Endometrium (tissue), 2 donors: ENCODE measurements at regions not wholly inside any gene's neighbourhood (a gene's known extent, or its start where the extent isn't known, plus 50 kb on each side); places are given as distances from the start of the nearest gene placed in this dataset.
A peak's percentile ranks its signal among the peaks of the same experiment; 100 is the strongest.

Experiments
- FAIRE-seq: peaks from 2 replicates; lab custom pipeline; 2012; peaks lifted over from hg19 to GRCh38; lab: Jason Lieb, UNC
- donor health status: control.
- donor health status: control.

DNA sequence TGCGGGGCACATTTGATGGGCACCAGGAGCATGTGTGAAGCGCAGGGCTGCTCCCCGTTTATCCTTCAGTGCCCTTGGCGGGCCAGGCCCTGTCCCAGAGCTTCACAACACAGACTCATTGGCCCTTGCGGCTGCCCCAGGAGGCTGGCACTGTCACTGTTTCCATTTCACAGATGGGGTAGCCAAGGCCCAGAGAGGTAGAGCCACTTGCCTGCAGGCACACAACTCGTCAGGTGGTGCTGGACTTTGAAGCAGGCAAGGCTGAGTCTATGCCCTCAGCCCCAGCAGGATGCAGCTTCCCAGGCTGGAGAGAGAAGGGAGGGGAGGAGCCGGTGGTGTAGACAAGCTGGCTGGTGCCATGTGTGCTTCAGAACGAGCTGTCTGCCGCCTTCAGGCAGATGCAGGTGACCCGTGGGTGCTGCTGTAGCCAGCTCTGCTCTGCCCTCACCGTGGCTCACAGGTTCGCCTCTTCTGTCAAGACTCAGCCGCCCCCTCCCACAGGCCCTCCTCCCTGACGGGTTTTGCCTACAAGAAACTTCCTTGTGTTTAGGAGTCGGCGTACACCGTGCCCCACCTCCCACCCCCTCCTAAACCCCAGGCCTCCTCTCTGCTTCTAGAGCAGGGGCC lies 232.3 kb upstream of the CIBAR2 start:
- no peak for FAIRE-seq

DNA sequence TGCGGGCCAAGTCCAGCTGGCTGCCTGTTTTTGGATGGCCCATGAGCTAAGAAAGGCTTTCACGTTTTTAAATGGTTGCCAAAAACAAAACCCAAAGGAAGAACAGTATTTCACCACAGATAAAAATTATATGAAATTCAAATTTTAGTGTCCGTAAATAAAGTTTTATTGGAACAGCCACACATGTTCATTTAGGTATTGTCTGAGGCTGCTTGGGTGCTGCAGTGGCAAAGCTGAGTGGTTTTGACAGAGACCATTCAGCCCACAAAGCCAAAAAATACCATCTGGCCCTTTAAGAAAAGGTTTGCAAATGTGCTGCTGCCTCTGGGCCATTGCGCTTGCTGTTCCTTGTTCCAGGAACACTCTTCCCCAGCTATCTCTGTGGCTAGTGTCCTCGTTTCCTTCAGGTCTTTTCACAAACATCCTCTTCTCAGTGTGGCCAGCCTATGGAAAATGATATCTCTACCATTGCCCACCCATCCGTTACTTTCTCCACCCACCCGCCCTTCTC lies 232.9 kb upstream of the CIBAR2 start:
- no peak for FAIRE-seq

DNA sequence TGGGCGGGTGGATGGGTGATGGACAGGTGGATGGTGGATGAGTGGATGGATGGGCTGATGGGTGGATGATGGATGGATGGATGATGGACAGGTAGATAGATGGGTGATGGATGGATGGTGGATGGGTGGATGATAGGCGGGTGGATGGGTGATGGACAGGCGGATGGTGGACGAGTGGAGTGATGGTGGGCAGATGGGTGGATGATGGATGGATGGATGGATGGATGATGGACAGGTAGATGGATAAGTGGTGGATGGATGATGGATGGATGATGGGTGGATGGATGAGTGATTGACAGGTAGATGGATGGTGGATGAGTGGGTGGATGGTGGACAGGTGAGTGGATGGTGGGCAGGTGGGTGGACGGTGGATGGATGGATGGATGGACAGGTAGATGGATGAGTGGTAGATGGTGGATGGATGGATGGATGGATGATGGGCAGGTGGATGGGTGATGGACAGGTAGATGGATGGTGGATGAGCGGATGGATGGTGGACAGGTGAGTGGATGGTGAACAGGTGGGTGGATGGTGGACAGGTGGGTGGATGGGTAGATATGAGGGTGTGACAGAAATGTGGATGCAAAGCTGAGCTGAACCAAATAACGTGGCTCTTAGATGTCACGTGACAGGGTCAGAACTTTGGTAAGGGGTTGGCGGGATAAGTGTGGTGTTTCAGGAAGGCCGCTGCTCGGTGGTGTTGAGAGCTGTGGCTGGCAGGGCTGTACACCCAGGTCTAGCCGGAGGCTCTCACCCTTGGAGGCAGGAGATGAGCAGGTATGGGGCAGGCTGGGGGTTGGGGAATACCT lies 234.3 kb upstream of the CIBAR2 start:
- FAIRE-seq = no peak

DNA sequence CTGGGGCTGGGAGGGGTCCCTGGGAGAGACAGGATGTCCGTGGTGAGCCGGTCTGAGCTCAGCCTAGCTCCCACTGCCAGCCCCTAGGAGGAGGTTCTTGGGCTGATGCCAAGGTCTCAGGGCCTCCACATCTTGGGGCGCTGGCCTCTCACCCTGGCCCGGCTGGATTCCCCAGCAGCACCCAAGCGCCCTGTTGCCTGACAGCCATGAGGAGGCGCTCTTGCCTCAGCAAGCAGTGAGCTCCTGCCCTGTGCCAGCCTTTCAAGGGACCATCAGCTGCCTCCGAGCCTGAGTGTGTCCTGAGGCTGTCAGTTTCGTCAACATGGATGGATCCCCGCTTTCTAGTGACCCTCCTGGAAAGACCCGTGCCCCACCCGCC lies 234.9 kb upstream of the CIBAR2 start:
- FAIRE-seq = no peak

DNA sequence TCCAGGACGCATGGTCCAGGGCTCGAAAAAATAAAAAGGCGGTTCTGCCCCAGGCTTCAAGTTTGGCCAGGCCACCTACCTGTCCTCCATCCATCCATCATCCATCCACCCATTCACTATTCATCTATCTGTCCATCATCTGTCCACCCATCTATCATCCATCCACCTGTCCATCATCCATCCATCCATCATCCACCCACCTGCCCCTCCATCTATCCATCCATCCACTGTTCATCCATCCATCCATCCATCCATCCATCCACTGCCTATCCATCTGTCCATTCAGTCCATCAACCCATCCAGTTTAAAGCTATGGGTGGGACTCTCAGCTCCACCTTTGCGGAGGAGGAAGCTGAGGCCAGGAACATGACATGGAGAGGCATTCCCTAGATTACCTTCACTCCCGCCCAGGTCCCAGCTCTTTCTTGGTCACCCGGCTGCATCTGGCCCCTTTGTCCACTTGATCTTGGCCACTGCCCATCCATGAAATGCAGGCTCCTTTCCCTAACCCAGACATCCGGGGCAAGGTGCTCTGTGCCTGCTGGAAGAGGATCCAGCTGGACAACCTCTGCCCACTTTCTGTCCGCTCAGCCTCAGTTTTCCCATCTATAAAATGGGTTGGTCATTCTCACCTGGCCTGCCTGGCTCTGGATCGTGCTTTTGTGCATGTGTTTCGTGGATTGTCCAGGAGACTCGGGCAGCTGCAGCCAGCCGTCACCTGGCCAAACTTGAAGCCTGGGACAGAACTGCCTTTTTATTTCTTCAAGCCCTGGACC lies 236.0 kb upstream of the CIBAR2 start:
- no peak for FAIRE-seq

DNA sequence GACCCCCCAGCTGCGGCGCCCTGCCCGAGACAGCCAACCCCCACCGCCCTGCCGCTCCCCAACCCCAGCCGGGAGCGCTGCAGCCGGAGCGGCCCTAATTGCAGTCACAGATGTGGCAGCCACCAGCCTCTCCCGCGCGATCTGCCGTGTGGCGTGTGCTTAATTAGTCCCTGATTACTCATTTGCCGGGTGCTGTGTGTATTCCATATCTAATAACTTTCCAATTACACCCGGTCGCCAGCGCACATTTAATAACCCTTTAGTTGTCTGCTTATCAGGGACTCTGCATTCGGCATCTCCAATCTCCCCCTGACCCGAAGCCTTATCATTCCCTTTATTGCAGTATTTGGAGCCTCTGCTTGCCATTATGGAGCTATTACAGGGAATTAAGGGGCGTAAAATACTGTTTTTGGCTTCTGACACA lies 236.7 kb upstream of the CIBAR2 start:
- no peak for FAIRE-seq

DNA sequence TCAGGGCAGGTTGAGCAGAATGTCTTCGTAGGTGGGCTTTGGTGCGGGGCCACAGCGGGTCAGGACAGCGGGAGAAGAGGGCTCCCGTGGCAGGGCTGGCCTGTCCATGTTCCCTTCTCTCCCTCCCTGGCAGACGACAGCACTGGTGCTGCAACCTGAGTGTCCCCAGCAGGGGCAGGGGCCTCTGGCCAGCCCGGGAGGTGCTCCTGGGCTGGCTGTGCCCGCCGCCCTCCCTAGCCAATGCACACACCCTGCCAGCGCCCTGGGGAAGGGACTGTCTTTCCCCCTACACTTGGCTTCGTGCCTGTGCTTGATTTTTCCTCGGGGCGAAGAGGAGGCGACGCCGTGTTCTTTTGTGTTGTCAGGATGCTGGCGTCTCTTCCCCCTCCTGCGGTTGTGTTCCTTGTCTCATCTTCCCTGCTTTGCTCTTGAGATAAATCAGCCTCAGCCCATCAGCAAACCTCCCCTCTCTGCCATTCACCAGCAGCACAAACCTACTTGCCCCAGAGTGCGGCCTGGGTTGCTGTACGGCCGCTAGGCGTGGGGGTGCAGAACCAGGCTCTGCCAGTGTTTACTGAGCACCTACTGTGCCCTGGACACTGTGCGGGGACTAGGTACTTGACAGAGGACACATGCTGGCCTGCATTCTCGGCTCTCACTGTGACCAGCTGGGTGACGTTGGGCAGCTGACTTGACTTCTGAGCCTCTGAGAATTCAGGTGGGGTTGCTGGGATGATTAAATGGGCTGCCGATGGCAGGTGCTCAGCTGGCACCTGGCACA lies 237.3 kb upstream of the CIBAR2 start:
- FAIRE-seq = no peak

DNA sequence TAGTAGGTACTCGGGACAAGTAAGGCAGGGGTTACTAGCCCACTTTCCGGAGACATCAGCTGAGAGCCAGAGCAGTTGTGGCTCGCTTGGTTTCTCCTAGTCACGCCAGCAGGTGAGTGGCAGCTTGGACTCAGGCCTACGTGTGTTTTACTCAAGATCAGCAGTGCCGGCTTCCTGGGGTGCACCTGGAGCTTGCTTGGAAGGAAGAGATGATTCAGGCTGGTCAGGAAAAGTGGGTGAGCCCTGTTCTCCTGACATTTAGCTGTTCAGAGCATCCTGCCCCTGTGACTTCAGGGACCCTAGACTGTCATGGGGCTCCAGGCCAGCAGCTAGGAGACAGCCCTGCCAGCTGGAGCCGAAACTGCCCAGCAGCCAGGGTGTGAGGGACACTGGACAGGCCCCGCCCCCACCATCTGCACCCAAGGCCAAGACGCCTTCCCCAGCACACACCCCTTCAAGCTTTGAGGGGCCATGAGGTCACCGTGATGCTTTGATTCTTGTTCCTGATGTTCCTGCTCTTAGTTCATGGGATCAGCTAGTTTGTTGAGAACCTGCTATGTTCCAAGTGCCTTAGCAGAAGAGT lies 238.0 kb upstream of the CIBAR2 start:
- FAIRE-seq = no peak

DNA sequence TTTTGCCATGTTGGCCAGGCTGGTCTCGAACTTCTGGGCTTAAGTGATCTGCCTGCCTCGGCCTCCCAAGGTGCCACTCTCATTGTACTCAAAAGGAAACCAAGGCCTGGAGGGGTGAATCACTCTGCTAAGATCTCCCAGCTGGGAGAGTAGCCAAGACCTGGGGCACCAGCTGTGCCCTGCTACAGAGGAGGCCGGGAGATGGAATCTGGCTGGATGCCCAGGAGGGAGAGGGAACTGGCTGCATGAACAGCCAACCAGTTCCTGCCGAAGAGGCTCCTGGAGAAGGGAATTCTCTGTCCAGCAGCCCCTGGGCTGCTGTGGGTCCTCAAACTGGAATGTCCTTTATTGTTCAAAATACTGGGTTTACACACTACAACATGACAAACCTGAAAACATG lies 238.7 kb upstream of the CIBAR2 start:
- FAIRE-seq = no peak

DNA sequence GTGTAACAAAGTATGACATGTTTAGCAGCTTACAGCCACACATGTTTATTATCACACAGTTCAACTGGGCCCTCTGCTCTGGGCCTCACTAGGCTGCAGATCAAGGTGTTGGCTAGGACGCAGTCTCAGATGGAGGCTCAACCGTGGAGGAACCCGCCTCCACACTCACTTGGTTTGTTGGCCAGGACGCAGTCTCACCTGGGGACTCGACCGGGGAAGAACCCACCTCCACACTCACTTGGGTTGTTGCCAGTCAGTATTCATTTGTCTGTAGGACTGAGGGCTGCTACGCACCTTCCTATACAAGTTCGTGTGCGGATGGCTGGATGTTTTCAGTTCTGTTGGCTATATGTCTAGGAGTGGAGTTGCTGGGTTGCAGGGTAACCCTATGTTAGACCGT lies 240.7 kb upstream of the CIBAR2 start:
- FAIRE-seq = no peak

DNA sequence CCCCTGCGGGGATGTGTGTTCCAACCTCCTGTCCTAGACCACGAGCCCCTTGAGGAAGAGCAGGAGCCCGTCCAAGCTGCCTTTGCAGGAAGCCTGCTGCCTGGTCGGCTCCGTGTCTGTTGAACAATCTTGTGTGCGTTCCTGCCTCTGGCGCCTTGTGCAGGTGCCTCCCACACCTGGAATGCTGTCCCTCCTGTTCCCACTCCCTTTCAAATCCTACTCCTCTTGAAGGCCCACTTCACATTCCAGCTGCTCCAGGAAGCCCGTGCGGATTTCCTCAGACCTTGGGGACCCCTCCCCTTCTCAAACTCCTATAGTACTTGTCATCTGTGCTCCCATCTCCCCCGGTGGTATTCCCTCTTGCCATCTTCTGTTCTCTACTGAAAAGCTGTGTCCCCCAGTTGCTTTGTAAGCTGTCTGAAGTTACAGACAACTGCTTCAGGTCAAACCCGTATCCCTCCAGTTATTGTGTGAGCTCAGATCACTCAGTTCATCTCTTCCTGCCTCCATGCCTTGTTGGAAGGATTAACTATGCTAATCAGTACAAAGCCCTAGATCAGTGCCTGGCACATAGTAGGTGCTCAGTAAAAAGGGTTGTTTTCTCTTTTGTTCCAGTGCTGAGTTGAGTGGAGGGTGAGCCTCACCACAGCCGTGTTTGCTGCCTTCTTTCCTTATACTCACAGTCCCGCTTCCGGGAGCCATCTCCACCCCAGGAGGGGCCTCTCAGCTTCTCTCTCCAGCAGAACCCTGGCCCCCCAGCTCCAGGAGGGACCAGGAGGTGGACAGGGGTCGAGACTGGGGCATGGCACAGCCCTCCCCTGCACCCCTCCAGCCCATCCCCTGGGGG lies 241.8 kb upstream of the CIBAR2 start:
- no peak for FAIRE-seq

DNA sequence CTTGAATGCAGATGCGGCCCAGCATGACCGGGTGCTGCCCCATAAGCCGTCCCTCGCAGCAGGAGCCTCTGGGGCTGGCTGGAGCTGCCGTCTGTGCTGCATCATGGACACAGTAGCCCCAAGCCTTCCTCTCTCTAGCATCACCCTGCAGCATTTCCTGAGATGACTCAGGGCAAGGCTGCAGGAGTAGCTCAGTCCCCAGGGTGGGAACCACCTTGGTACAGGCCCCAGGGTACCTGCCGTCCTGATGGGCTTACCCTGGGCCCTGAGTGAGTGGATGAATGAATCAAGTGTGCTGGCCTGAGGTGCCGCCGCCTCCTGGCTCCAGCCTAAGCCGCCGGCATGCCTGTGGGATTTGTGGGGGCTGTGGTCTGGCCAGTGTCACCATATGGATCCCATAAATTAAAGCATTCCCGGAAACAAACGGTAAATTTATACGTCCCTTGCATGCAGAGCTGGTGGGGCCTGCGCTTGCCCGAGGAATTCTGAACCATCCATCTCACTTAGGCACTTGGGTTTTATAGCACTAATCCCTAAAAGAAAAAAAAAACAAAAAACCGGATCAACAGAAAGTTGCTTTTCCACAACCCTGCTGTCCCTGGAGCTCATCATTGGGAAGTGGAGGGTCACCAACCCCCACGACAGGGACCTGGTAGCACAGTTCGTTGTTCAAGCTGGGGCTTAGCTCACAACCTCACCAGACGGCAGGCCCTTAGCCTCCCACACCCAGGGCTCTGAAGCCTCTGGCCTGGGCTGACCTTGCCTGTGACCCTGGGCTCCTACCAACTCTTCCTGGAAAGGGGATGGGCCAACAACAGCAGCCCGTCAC lies 242.6 kb upstream of the CIBAR2 start:
- peak; percentile 26 for FAIRE-seq

DNA sequence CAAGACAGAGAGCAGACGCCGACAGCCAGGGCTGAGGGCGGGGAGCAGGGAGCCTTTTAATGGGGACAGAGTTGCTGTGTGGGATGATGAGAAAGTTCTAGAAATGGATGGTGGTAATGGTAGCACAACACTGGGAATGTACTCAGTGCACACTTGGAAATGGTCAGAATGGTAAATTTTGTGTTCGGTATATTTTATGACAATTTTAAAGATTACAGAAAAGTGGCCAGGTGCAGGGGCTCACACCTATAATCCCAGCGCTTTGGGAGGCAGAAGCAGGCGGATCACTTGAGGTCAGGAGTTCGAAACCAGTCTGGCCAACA lies 243.2 kb upstream of the CIBAR2 start:
- FAIRE-seq = peak; percentile 37

DNA sequence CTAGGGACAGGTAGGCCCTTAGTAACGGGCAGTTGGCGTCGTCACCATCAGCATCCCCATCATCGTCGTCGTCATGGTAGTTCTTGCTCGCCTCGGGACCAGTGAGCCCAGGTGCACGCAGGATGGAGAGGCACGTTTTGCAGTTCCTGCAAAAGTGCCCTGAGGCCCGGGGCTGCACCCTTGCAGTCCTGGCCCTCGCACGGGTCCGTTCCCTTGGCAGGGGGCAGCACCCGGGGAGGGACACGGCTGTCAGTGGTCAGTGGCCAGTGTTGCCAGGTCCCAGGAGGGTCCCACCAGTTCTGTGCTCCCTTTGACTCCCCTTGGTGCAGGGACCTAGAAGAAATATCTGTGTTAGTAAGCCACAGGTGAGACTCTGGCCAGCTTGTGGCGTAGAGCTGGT lies 243.9 kb upstream of the CIBAR2 start:
- no peak for FAIRE-seq

DNA sequence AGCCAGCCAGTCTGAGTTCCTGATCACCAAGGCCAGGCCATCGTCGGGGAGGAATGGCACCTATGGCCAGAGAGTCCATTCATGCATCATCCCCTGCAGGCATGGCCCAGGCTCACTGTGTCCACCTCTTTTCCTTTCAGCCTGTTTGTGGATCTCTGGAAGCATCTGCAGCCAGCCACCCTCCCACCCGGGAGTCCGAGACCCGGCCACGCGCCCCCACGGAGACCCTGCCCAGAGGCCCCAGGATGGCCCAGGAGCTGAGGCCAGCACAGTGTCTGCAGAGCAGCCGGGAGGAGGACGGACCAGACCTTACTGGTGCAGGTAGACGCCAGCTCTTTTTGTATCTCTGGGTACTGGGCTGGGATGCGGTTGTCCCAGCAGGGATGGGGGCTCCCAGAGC lies 245.1 kb upstream of the CIBAR2 start:
- FAIRE-seq = no peak

DNA sequence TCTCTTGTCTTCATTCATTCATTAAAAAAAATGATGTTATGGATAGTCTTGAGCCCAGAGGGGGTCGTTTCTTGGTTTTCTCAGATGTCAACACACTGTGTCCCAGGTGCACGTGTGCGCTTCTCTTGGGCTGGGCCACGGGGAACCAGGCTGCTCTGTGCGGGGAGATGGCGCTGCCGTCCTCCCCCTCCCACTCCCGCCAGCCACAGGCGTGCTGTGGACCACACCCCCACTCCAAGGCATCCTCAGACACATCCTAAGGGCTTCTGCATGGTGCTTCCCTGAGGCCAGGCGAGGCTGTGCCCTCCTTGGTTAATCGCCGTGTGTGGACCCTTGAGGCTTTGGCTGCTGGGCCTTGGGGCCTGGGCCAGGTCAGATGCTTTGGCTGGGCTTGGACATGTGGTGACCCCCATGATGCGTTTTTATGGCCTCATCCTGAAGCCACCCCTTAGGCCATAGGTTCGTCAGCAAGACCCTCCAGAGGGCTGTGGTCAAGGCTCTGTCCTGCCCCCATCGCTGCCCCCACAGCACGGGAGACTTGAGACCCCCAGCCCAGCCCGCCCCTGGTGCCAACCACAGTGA lies 245.7 kb upstream of the CIBAR2 start:
- no peak for FAIRE-seq

DNA sequence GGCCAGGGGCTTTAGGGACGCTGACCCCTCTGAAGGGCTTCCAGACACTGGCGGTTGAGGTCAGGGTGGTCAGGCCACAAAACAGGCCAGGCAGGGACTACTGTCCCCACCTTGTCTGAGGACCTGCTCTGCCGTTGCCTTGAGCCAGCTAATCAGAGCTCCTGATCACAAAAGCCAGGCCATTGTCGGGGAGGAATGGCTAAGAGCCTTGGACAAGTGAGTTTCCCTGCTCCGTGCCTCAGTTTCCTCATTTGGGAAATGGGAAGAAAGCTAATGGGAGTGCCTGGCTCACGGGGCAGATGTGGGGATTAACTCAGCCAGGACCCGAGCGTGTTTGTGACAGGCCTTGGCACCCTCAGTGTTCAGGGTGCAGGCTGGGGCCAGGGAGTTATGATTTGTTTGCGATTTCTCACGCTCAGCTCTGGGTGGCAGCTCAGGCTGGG lies 246.5 kb upstream of the CIBAR2 start:
- FAIRE-seq = no peak

DNA sequence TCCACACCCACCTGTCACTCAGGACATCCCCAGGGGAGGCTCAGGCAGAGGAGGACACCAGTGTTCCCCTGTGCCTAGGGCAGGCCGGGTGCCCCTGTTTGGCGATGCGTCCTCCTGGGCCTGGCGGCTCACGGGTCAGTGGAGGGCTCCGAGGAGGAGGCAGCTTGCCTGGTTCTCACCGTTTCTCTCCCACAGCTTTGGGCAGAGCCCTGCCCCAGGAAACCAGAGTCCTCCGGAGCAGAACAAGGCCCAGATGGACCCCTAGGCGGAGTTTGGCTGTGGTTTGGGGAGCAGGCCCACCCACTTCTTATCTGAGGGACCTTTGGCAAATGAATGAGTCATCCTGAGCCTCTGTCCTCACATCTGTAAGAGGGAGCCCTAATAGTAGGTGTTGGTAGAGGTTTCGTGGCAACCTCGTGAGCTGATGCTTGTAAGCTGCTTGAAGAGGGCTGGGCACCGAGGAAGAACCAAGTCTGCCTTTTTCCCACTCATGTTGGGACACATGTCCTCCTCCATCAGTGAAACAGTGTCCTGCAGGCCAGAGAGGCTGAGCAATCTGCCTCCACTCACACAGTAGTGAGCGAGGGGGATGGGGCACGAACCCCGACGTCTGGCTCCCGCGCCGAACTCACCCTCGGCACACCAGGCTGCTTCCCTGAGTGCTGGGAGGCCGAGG lies 247.0 kb upstream of the CIBAR2 start:
- FAIRE-seq = no peak
